Psoas muscle (tissue), 7 donors: ENCODE measurements at regions not wholly inside any gene's neighbourhood (a gene's known extent, or its start where the extent isn't known, plus 50 kb on each side); places are given as distances from the start of the nearest gene placed in this dataset.

ENCODE experiments used
- ATAC-seq, 4 donors: fragments of 200-7000 bp; cut with Tn5 transposase; one replicate each; pipeline ENCODE4 v1.9.1; 2020; ENCODE audit warnings: moderate library complexity in 3 of 4, mild to moderate bottlenecking in 2 of 4
- DNase-seq, 2 donors: peaks; one replicate each; pipeline ENCODE4 v3.0.0-alpha.2; 2020
- H3K27ac ChIP-seq: fragments of 200-600 bp; one replicate; pipeline ENCODE4 v1.8.0; 2022
- H3K27me3 ChIP-seq, 3 donors: fragments of 200-600 bp in 1 of 3; one replicate each; pipeline versions ENCODE4 v1.6.1 to v1.8.0; 2013 to 2022; ENCODE audit warnings: low read length in 2 of 3, mild to moderate bottlenecking in 2 of 3, moderate library complexity in 1 of 3; ENCODE audit not compliant: insufficient read depth in 3 of 3
- H3K36me3 ChIP-seq, 2 donors: fragments of 200-600 bp in 1 of 2; one replicate each; pipeline versions ENCODE4 v1.6.1 to v1.8.0; 2013 to 2022; ENCODE audit warnings: low read depth in 1 of 2, mild to moderate bottlenecking in 1 of 2, moderate library complexity in 1 of 2; ENCODE audit not compliant: insufficient read depth in 1 of 2
- H3K4me1 ChIP-seq: fragments of 200-600 bp; one replicate; pipeline ENCODE4 v1.8.0; 2022
- H3K4me3 ChIP-seq: fragments of 200-600 bp; one replicate; pipeline ENCODE4 v1.8.0; 2022; ENCODE audit warnings: mild to moderate bottlenecking
- H3K9me3 ChIP-seq: fragments of 200-600 bp; one replicate; pipeline ENCODE4 v1.8.0; 2022
- CTCF ChIP-seq: fragments of 200-600 bp; IDR thresholded peaks from one replicate; pipeline ENCODE4 v1.8.0; 2022; ENCODE audit warnings: antibody characterized with exemption
- WGBS, 3 donors: extraction: QIAGEN DNeasy Blood & Tissue Kit; methylation state at CpG; one replicate each; pipeline versions ENCODE4 v1.1.6 to v1.1.7; 2013; 5-methylcytosine and 5-hydroxymethylcytosine counted together
- intact Hi-C, 2 donors: fragments of 100-400 bp; cut with DNase I; formaldehyde crosslinking; loops; one replicate each; pipeline versions ENCODE4 v1.11.0 to v1.14.2; 2022
- donor health status: healthy with polysubstance abuse.
- donor health status: DM: no; HTN: no; CAD: no; lungs with moderate emphysema.
- donor health status: Bipolar disorder and iron deficiency.
- donor health status: healthy.
- donor health status: DM: yes; HTN: yes; CAD: no.
- donor health status: DM: no; HTN: no; CAD: no.
- donor health status: DM: yes; HTN: yes; CAD: no.

DNA sequence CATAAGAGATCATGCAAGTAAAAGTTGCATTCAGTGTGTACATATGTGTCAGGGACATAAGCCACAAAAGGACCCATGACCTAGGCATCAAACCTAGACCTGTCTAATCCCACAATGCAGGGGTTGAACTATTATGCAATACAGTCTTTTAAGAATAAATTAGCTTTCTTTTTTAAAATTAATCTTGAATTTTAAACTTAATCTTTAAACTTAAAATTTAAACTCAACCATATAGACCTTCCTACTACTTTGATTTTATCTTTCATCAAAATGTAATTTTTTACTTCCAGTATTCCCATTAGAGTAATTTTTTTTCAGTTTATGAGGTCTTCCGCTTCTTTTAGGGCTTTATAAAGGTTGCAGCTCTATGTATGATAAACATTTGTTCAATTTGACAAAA is 702.9 kb downstream of the SUCLG1 start:
- no peak overlapping the region for H3K4me3 ChIP-seq
- H3K27me3 ChIP-seq = no peaks in the 10 kb centered on the region
- DNase-seq (no peak), ATAC-seq (no peak)
- intact Hi-C loops = no loop called here
- peaks cover 13% of the 10 kb centered on the region for H3K9me3 ChIP-seq
- H3K4me1 ChIP-seq = no peaks in the 10 kb centered on the region
- H3K27ac ChIP-seq = no peak overlapping the region
- no peaks in the 10 kb centered on the region for H3K36me3 ChIP-seq
- no peak for TF ChIP-seq CTCF
- WGBS, 3 donors = 79 to 89% (median 89%) methylated on average over 1 of the region's 1 CpG

DNA sequence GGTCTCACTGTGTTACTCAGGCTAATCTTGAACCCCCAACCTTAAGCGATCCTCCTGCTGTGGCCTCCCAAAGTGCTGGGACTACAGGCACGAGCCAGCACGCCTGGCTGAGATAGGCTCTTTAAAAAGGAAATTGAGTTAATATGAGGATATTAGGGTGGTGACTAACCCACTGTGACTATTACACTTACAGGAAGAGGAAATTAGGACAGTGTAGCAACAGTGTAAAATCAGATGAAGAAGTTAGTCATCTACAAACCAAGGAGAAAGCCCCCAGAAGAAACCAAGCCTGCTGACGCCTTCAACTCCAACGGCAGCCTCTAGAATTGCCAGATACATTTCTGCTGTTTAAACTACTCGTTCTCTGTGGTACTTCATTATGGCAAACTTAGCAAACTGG is 711.9 kb downstream of the SUCLG1 start:
- no peaks in the 10 kb centered on the region for H3K27me3 ChIP-seq
- intact Hi-C loops = no loop called here
- H3K4me3 ChIP-seq = no peak overlapping the region
- H3K4me1 ChIP-seq = no peaks in the 10 kb centered on the region
- no peaks in the 10 kb centered on the region for H3K9me3 ChIP-seq
- 79 to 86% (median 80%) methylated on average over 6 of the region's 6 CpGs for WGBS, 3 donors
- no peaks in the 10 kb centered on the region for H3K36me3 ChIP-seq
- no peak overlapping the region for H3K27ac ChIP-seq
- TF ChIP-seq CTCF = no peak
- DNase-seq (no peak), ATAC-seq (no peak)

GRCh38 chr2:83744855-83745254 is 714.2 kb downstream of the SUCLG1 start:
- Histone ChIP-seq H3K27ac (no peak overlapping the region), H3K9me3 (no peaks in the 10 kb centered on the region), H3K4me3 (no peak overlapping the region), H3K27me3 (no peaks in the 10 kb centered on the region), H3K4me1 (no peaks in the 10 kb centered on the region), H3K36me3 (no peaks in the 10 kb centered on the region)
- ATAC-seq (no peak), DNase-seq (no peak)
- TF ChIP-seq CTCF = no peak
- 79 to 86% (median 82%) methylated on average over 4 of the region's 4 CpGs for WGBS, 3 donors
- intact Hi-C loops = no loop called here

DNA sequence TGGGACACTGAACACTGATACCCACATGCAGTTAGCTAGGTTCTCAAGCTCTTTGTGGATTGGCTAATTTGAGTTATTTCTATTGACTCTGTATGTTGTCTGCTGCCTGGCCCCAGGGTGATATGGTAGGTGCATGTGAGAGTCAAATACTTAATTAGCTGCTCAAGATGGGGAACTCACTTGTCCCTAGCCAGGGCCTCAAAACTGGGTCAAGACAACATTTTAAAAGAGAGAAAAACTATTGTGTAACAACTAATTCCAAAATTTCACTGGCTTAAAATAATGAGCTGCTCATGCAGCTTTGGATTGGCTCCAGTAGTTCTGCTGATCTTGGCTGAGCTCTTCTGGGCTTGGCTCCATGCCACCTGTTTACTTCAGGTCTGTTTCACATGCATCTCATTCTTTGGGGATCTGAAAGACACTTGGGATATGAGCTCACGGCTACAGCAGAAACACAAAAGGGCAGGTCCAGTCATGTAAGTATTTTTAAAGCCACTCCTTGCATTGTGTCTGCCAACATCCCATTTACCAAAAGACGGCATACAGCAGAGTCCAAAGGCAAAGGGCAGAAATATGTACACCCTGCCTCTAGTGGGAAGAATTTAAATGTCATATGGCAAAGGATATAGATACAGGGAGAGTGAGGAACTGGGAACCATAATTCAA is 716.8 kb downstream of the SUCLG1 start:
- ATAC-seq (peak in 1 of 4 donors; percentile 29), DNase-seq (peak; percentile 7 to 62)
- H3K4me1 ChIP-seq = no peaks in the 10 kb centered on the region
- H3K9me3 ChIP-seq = no peaks in the 10 kb centered on the region
- no peak for TF ChIP-seq CTCF
- 7 to 12% (median 8%) methylated on average over 2 of the region's 2 CpGs for WGBS, 3 donors
- H3K27me3 ChIP-seq = no peaks in the 10 kb centered on the region
- H3K27ac ChIP-seq = no peak overlapping the region
- H3K36me3 ChIP-seq = no peaks in the 10 kb centered on the region
- intact Hi-C loops = no loop called here
- no peak overlapping the region for H3K4me3 ChIP-seq

DNA sequence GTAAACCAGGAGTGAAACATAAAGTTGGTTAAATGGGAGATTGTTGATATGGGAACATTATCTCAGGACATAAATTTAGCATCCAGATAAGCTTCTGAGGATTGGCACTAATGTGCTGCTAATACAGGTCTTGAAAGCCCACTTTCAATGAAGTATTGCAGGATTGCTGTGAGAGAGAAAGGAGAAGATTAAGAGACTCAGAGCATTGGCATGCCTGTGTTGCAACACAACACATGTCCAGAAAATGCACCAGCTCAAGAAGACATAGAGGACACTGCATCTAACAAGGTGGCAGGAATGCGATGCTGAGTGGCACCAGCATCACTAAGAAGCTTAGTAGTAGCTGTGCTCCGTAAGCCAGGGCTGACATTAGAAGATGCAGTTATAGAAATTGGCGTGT is 728.9 kb downstream of the SUCLG1 start:
- Histone ChIP-seq H3K4me1 (no peaks in the 10 kb centered on the region), H3K36me3 (no peaks in the 10 kb centered on the region), H3K27me3 (no peaks in the 10 kb centered on the region), H3K27ac (no peak overlapping the region), H3K4me3 (no peak overlapping the region), H3K9me3 (no peaks in the 10 kb centered on the region)
- WGBS, 3 donors = 80 to 89% (median 86%) methylated on average over 3 of the region's 3 CpGs
- ATAC-seq (no peak), DNase-seq (no peak)
- intact Hi-C loops = no loop called here
- no peak for TF ChIP-seq CTCF
